KG1 (cell line): ENCODE measurements at regions not wholly inside any gene's neighbourhood (a gene's known extent, or its start where the extent isn't known, plus 50 kb on each side); places are given as distances from the start of the nearest gene placed in this dataset.
"Not testable (repeated sequence)": the region's sequence is repeated elsewhere in the genome, so short reads cannot be mapped to it uniquely, and the experiment has no call there.

ENCODE experiments used
- DNase-seq: peaks from one replicate; lab custom pipeline; 2025; lab: John Stamatoyannopoulos, UW

- no peak for DNase-seq
These were observed 1360.4 kb downstream of the BRINP3 start for GRCh38 chr1:189117072-189117770.

- no peak for DNase-seq
These were observed 1355.7 kb downstream of the BRINP3 start for GRCh38 chr1:189121941-189122340.

GRCh38 chr1:189125694-189126093 is 1352.0 kb downstream of the BRINP3 start:
- no peak for DNase-seq

- no peak for DNase-seq
These were observed 1346.1 kb downstream of the BRINP3 start for GRCh38 chr1:189131576-189131975.

GRCh38 chr1:189139748-189140147 is 1337.9 kb downstream of the BRINP3 start:
- DNase-seq = not testable (repeated sequence)

GRCh38 chr1:189141056-189141455 is 1336.6 kb downstream of the BRINP3 start:
- no peak for DNase-seq

- DNase-seq = no peak
These were observed 1327.9 kb downstream of the BRINP3 start for GRCh38 chr1:189149547-189150375.

- no peak for DNase-seq
These were observed 1327.0 kb downstream of the BRINP3 start for GRCh38 chr1:189150624-189151023.

- DNase-seq = no peak
These were observed 1326.3 kb downstream of the BRINP3 start for GRCh38 chr1:189151361-189151760.

GRCh38 chr1:189152685-189153084 is 1325.0 kb downstream of the BRINP3 start:
- no peak for DNase-seq

- DNase-seq = no peak
These were observed 1319.5 kb downstream of the BRINP3 start for GRCh38 chr1:189158155-189158554.

GRCh38 chr1:189175889-189176288 is 1301.8 kb downstream of the BRINP3 start:
- DNase-seq = no peak

GRCh38 chr1:189180057-189180456 is 1297.6 kb downstream of the BRINP3 start:
- no peak for DNase-seq

GRCh38 chr1:189185097-189185496 is 1292.6 kb downstream of the BRINP3 start:
- no peak for DNase-seq

- DNase-seq = no peak
These were observed 1284.7 kb downstream of the BRINP3 start for GRCh38 chr1:189192741-189193520.

GRCh38 chr1:189205863-189206262 is 1271.8 kb downstream of the BRINP3 start:
- no peak for DNase-seq

GRCh38 chr1:189206617-189207016 is 1271.0 kb downstream of the BRINP3 start:
- no peak for DNase-seq

GRCh38 chr1:189211742-189212141 is 1265.9 kb downstream of the BRINP3 start:
- no peak for DNase-seq

- DNase-seq = no peak
These were observed 1265.1 kb downstream of the BRINP3 start for GRCh38 chr1:189212606-189213005.

GRCh38 chr1:189216886-189217285 is 1260.8 kb downstream of the BRINP3 start:
- no peak for DNase-seq

- DNase-seq = no peak
These were observed 1260.0 kb downstream of the BRINP3 start for GRCh38 chr1:189217646-189218045.

GRCh38 chr1:189220750-189221149 is 1256.9 kb downstream of the BRINP3 start:
- no peak for DNase-seq

GRCh38 chr1:189225794-189226145 is 1251.9 kb downstream of the BRINP3 start:
- not testable (repeated sequence) for DNase-seq
